CD14-positive monocyte (primary cell): ENCODE measurements at regions not wholly inside any gene's neighbourhood (a gene's known extent, or its start where the extent isn't known, plus 50 kb on each side); places are given as distances from the start of the nearest gene placed in this dataset.

Experiments used
- DNase-seq, 3 donors: peaks; one replicate each; pipeline ENCODE4 v3.0.0-alpha.2; 2011 to 2022
- H2AFZ ChIP-seq: 2 replicates; pipeline ENCODE4 v1.6.0; 2012; ENCODE audit warnings: mild to moderate bottlenecking, low read depth, low read length, inconsistent platforms; ENCODE audit not compliant: insufficient read depth, poor library complexity, severe bottlenecking
- H3K27ac ChIP-seq, 2 donors: 1 replicate in 1 of 2; 2 replicates in 1 of 2; pipeline ENCODE4 v1.5.1; 2012 to 2013; ENCODE audit warnings: low read length in 2 of 2, control low read depth in 1 of 2, inconsistent platforms in 1 of 2, low read depth in 1 of 2, mild to moderate bottlenecking in 1 of 2
- H3K27me3 ChIP-seq, 2 donors: one replicate each; pipeline versions ENCODE4 v1.6.0 to v1.6.1; 2011 to 2013; ENCODE audit warnings: low read length in 2 of 2; ENCODE audit not compliant: control insufficient read depth in 2 of 2, insufficient read depth in 2 of 2
- H3K36me3 ChIP-seq, 2 donors: replicated peaks in 1 of 2; 1 replicate in 1 of 2; 2 replicates in 1 of 2; pipeline versions ENCODE4 v1.5.1 to v1.6.1; 2012 to 2013; ENCODE audit warnings: low read length in 2 of 2, control low read depth in 1 of 2, inconsistent platforms in 1 of 2, mild to moderate bottlenecking in 1 of 2; ENCODE audit not compliant: insufficient read depth in 2 of 2, control insufficient read depth in 1 of 2
- H3K4me1 ChIP-seq, 2 donors: 1 replicate in 1 of 2; 2 replicates in 1 of 2; pipeline versions ENCODE4 v1.5.1 to v1.6.1; 2012 to 2013; ENCODE audit warnings: low read length in 2 of 2, control low read depth in 1 of 2, inconsistent platforms in 1 of 2, mild to moderate bottlenecking in 1 of 2, moderate library complexity in 1 of 2; ENCODE audit not compliant: insufficient read depth in 2 of 2, control insufficient read depth in 1 of 2
- H3K4me2 ChIP-seq: replicated peaks from 2 replicates; pipeline ENCODE3; 2012; ENCODE audit warnings: low read length, moderate library complexity, mild to moderate bottlenecking; ENCODE audit not compliant: poor library complexity, severe bottlenecking; ENCODE audit errors: extremely low read depth
- H3K4me3 ChIP-seq, 3 experiments: fragments of 200-600 bp in 1 of 3; sonication (generic) in 1 of 3; replicated peaks in 1 of 3; 1 replicate in 2 of 3; 2 replicates in 1 of 3; pipeline ENCODE4 v1.5.1; 2011 to 2013; ENCODE audit warnings: low read length in 3 of 3, mild to moderate bottlenecking in 3 of 3, control low read depth in 2 of 3, low read depth in 2 of 3, inconsistent platforms in 1 of 3, moderate library complexity in 1 of 3
- H3K79me2 ChIP-seq: 2 replicates; pipeline ENCODE4 v1.6.0; 2012; ENCODE audit warnings: mild to moderate bottlenecking, control low read depth, inconsistent platforms, low read length, moderate library complexity; ENCODE audit not compliant: insufficient read depth
- H3K9ac ChIP-seq: 2 replicates; pipeline ENCODE4 v1.6.0; 2017; ENCODE audit warnings: low read length, mild to moderate bottlenecking; ENCODE audit not compliant: insufficient read depth, poor library complexity, severe bottlenecking
- H3K9me3 ChIP-seq, 2 donors: replicated peaks in 1 of 2; 1 replicate in 1 of 2; 2 replicates in 1 of 2; pipeline versions ENCODE4 v1.5.1 to v1.6.1; 2012 to 2013; ENCODE audit warnings: low read length in 2 of 2, control low read depth in 1 of 2; ENCODE audit not compliant: control insufficient read depth in 1 of 2, insufficient read depth in 1 of 2
- H4K20me1 ChIP-seq: 2 replicates; pipeline ENCODE4 v1.6.0; 2012; ENCODE audit warnings: mild to moderate bottlenecking, low read length, control low read depth, moderate library complexity; ENCODE audit not compliant: insufficient read depth
- H3K27ac Mint-ChIP-seq, 7 donors: one replicate each; pipeline ENCODE4 v1.8.0; 2020; ENCODE audit warnings: mild to moderate bottlenecking in 7 of 7, mixed read lengths in 7 of 7, moderate library complexity in 6 of 7, inconsistent platforms in 2 of 7
- H3K27me3 Mint-ChIP-seq, 3 donors: one replicate each; pipeline ENCODE4 v1.8.0; 2021 to 2022; ENCODE audit warnings: low read depth in 3 of 3, mild to moderate bottlenecking in 3 of 3, mixed read lengths in 3 of 3, moderate library complexity in 3 of 3, inconsistent platforms in 1 of 3
- H3K36me3 Mint-ChIP-seq, 2 donors: one replicate each; pipeline ENCODE4 v1.8.0; 2020; ENCODE audit warnings: mixed read lengths in 2 of 2, inconsistent platforms in 1 of 2, mild to moderate bottlenecking in 1 of 2
- H3K4me1 Mint-ChIP-seq: one replicate; pipeline ENCODE4 v1.8.0; 2020; ENCODE audit warnings: mild to moderate bottlenecking, mixed read lengths
- H3K4me3 Mint-ChIP-seq, 2 donors: one replicate each; pipeline ENCODE4 v1.8.0; 2020; ENCODE audit warnings: mild to moderate bottlenecking in 2 of 2, mixed read lengths in 2 of 2, moderate library complexity in 1 of 2
- H3K9me3 Mint-ChIP-seq, 7 donors: one replicate each; pipeline ENCODE4 v1.8.0; 2020 to 2022; ENCODE audit warnings: mixed read lengths in 7 of 7, mild to moderate bottlenecking in 6 of 7, moderate library complexity in 6 of 7, inconsistent platforms in 2 of 7
- CTCF ChIP-seq: fragments of 200-600 bp; IDR thresholded peaks from one replicate; pipeline ENCODE4 v1.8.0; 2022; ENCODE audit warnings: antibody characterized with exemption, mild to moderate bottlenecking
- WGBS: methylation state at CpG from one replicate; pipeline ENCODE4 v1.1.5; 2013; ENCODE audit warnings: missing lambda C conversion rate; ENCODE audit not compliant: insufficient coverage; 5-methylcytosine and 5-hydroxymethylcytosine counted together
- intact Hi-C, 2 donors: fragments of 100-400 bp; cut with micrococcal nuclease; formaldehyde crosslinking; loops; one replicate each; pipeline versions ENCODE4 v1.15.0 to v1.15.1; 2023

GRCh38 chr1:65590279-65590678, 169.8 kb downstream of the LEPR start:
- H4K20me1 ChIP-seq = no peaks in the 10 kb centered on the region
- H3K9ac ChIP-seq = no peak overlapping the region
- H3K4me2 ChIP-seq = no peak overlapping the region
- no peak for TF ChIP-seq CTCF
- H3K79me2 ChIP-seq = no peaks in the 10 kb centered on the region
- intact Hi-C loops = no loop called here
- no peaks in the 10 kb centered on the region for H3K36me3 ChIP-seq
- no peak overlapping the region for H3K27ac Mint-ChIP-seq
- H3K4me1 Mint-ChIP-seq = no peaks in the 10 kb centered on the region
- H3K4me3 Mint-ChIP-seq = no peak overlapping the region
- H3K36me3 Mint-ChIP-seq = no peaks in the 10 kb centered on the region
- no peaks in the 10 kb centered on the region for H3K27me3 ChIP-seq
- no peaks in the 10 kb centered on the region for H3K9me3 ChIP-seq
- no peak overlapping the region for H2AFZ ChIP-seq
- peaks cover 0 to 3% (median 0%) of the 10 kb centered on the region in 7 donors for H3K9me3 Mint-ChIP-seq
- no peak overlapping the region for H3K4me3 ChIP-seq
- no peak overlapping the region for H3K27ac ChIP-seq
- no peaks in the 10 kb centered on the region for H3K4me1 ChIP-seq
- no peaks in the 10 kb centered on the region for H3K27me3 Mint-ChIP-seq
- WGBS = no CpG with 5 or more reads among the region's 2 CpGs
- DNase-seq = no peak

GRCh38 chr1:65593516-65593915, 173.0 kb downstream of the LEPR start:
- no peaks in the 10 kb centered on the region for H3K27me3 ChIP-seq
- no peaks in the 10 kb centered on the region for H3K36me3 ChIP-seq
- H3K4me3 Mint-ChIP-seq = no peak overlapping the region
- no peak overlapping the region for H3K4me3 ChIP-seq
- H4K20me1 ChIP-seq = no peaks in the 10 kb centered on the region
- H2AFZ ChIP-seq = no peak overlapping the region
- H3K9me3 Mint-ChIP-seq = peaks cover 0 to 3% (median 0%) of the 10 kb centered on the region in 7 donors
- H3K27ac Mint-ChIP-seq = no peak overlapping the region
- H3K79me2 ChIP-seq = no peaks in the 10 kb centered on the region
- no peak overlapping the region for H3K27ac ChIP-seq
- H3K4me2 ChIP-seq = no peak overlapping the region
- H3K4me1 Mint-ChIP-seq = peaks cover 1% of the 10 kb centered on the region
- no peaks in the 10 kb centered on the region for H3K9me3 ChIP-seq
- intact Hi-C loops = no loop called here
- no peaks in the 10 kb centered on the region for H3K27me3 Mint-ChIP-seq
- H3K9ac ChIP-seq = no peak overlapping the region
- no peaks in the 10 kb centered on the region for H3K36me3 Mint-ChIP-seq
- DNase-seq = no peak
- no peak for TF ChIP-seq CTCF
- no CpG with 5 or more reads among the region's 2 CpGs for WGBS
- H3K4me1 ChIP-seq = peaks cover 0 to 2% of the 10 kb centered on the region in 2 donors
